ENCODE measurements at regions not wholly inside any gene's neighbourhood (a gene's known extent, or its start where the extent isn't known, plus 50 kb on each side); places are given as distances from the start of the nearest gene placed in this dataset.

GRCh38 chr5:31064215-31064614 is 129.3 kb upstream of the CDH6 start:
- intact Hi-C loops (cut with micrococcal nuclease): no loop called here
- Mint-ChIP-seq H3K36me3 (ENCODE audit: low read depth) (no peaks in the 10 kb centered on the region), H3K9me3 (peaks cover 3% of the 10 kb centered on the region), H3K27ac (no peak overlapping the region), H3K27me3 (no peaks in the 10 kb centered on the region), H3K4me1 (ENCODE audit: low read depth) (no peaks in the 10 kb centered on the region), H3K4me3 (no peak overlapping the region)
- ChIA-PET POLR2A (interaction anchor here (0.7 kb wide), 1 partner anchor 651 kb away, joined by 3 read pairs; no protein-coding TSS in a partner anchor), CTCF (no interaction called here)
- ATAC-seq: no peak
- TF ChIP-seq CTCF (IDR thresholded peaks at IDR 0.05): no peak
- DNase-seq: no peak

GRCh38 chr5:31062902-31063580 is 130.4 kb upstream of the CDH6 start:
- Mint-ChIP-seq H3K4me3 (no peak overlapping the region), H3K27me3 (no peaks in the 10 kb centered on the region), H3K27ac (no peak overlapping the region), H3K9me3 (peaks cover 6% of the 10 kb centered on the region), H3K4me1 (ENCODE audit: low read depth) (no peaks in the 10 kb centered on the region), H3K36me3 (ENCODE audit: low read depth) (no peaks in the 10 kb centered on the region)
- DNase-seq (no peak), ATAC-seq (no peak)
- CTCF ChIA-PET: no interaction called here
- POLR2A ChIA-PET: no interaction called here
- intact Hi-C loops (cut with micrococcal nuclease): no loop called here
- TF ChIP-seq CTCF (IDR thresholded peaks at IDR 0.05): no peak

GRCh38 chr5:31059889-31060288 is 133.6 kb upstream of the CDH6 start:
- no peaks in the 10 kb centered on the region for H3K27me3 Mint-ChIP-seq
- no peaks in the 10 kb centered on the region for H3K4me1 Mint-ChIP-seq (ENCODE audit: low read depth)
- DNase-seq (no peak), ATAC-seq (no peak)
- TF ChIP-seq CTCF (IDR thresholded peaks at IDR 0.05): no peak
- intact Hi-C loops (cut with micrococcal nuclease): no loop called here
- ChIA-PET CTCF (no interaction called here), POLR2A (no interaction called here)
- no peak overlapping the region for H3K4me3 Mint-ChIP-seq
- H3K9me3 Mint-ChIP-seq: peaks cover 5% of the 10 kb centered on the region
- no peak overlapping the region for H3K27ac Mint-ChIP-seq
- no peaks in the 10 kb centered on the region for H3K36me3 Mint-ChIP-seq (ENCODE audit: low read depth)

- H3K9me3 Mint-ChIP-seq: peaks cover 3% of the 10 kb centered on the region
- H3K27me3 Mint-ChIP-seq: no peaks in the 10 kb centered on the region
- intact Hi-C loops (cut with micrococcal nuclease): no loop called here
- no peak for TF ChIP-seq CTCF (IDR thresholded peaks at IDR 0.05)
- no peak overlapping the region for H3K4me3 Mint-ChIP-seq
- DNase-seq: no peak
- POLR2A ChIA-PET: no interaction called here
- no peak overlapping the region for H3K27ac Mint-ChIP-seq
- no peaks in the 10 kb centered on the region for H3K4me1 Mint-ChIP-seq (ENCODE audit: low read depth)
- no peaks in the 10 kb centered on the region for H3K36me3 Mint-ChIP-seq (ENCODE audit: low read depth)
- CTCF ChIA-PET: no interaction called here
- no peak for ATAC-seq
These were observed 139.0 kb upstream of the CDH6 start for GRCh38 chr5:31054453-31054852.

- CTCF ChIA-PET: no interaction called here
- H3K9me3 Mint-ChIP-seq: no peaks in the 10 kb centered on the region
- no peaks in the 10 kb centered on the region for H3K4me1 Mint-ChIP-seq (ENCODE audit: low read depth)
- POLR2A ChIA-PET: no interaction called here
- no peaks in the 10 kb centered on the region for H3K36me3 Mint-ChIP-seq (ENCODE audit: low read depth)
- no peaks in the 10 kb centered on the region for H3K27me3 Mint-ChIP-seq
- intact Hi-C loops (cut with micrococcal nuclease): no loop called here
- no peak for ATAC-seq
- H3K27ac Mint-ChIP-seq: no peak overlapping the region
- no peak overlapping the region for H3K4me3 Mint-ChIP-seq
- no peak for TF ChIP-seq CTCF (IDR thresholded peaks at IDR 0.05)
- no peak for DNase-seq
These were observed 140.4 kb upstream of the CDH6 start for GRCh38 chr5:31052937-31053658.
